Vagina (tissue), 2 donors: ENCODE measurements at regions not wholly inside any gene's neighbourhood (a gene's known extent, or its start where the extent isn't known, plus 50 kb on each side); places are given as distances from the start of the nearest gene placed in this dataset.

Source experiments
- CTCF ChIP-seq, 3 experiments: fragments of 450-650 bp in 2 of 3; fragments of 200-600 bp in 1 of 3; sonication (generic) in 1 of 3; IDR thresholded peaks; one replicate each; pipeline ENCODE4 v1.5.1; 2017 to 2019; ENCODE audit warnings: antibody characterized with exemption in 3 of 3, mild to moderate bottlenecking in 2 of 3, moderate library complexity in 2 of 3
- POLR2A ChIP-seq, 2 donors: fragments of 450-650 bp; IDR thresholded peaks; one replicate each; pipeline ENCODE4 v1.6.1; 2017; ENCODE audit warnings: antibody characterized with exemption in 2 of 2, mild to moderate bottlenecking in 2 of 2, moderate library complexity in 2 of 2
- POLR2AphosphoS5 ChIP-seq, 2 donors: sonication (generic); formaldehyde crosslinking; IDR thresholded peaks; one replicate each; pipeline ENCODE4 v1.9.0; 2017; ENCODE audit warnings: antibody characterized with exemption in 2 of 2, mild to moderate bottlenecking in 2 of 2, low read depth in 1 of 2; ENCODE audit not compliant: insufficient read depth in 1 of 2

- no peak for TF ChIP-seq CTCF (IDR thresholded peaks at IDR 0.05)
- no peak for TF ChIP-seq POLR2A (IDR thresholded peaks at IDR 0.05)
- TF ChIP-seq POLR2AphosphoS5 (IDR thresholded peaks at IDR 0.05; ENCODE audit: insufficient read depth in 1 of 2, low read depth in 1 of 2): no peak
Measured at GRCh38 chr7:82665966-82666507, 222.5 kb upstream of the CACNA2D1 start.
